ENCODE measurements at regions not wholly inside any gene's neighbourhood (a gene's known extent, or its start where the extent isn't known, plus 50 kb on each side); places are given as distances from the start of the nearest gene placed in this dataset.

DNA sequence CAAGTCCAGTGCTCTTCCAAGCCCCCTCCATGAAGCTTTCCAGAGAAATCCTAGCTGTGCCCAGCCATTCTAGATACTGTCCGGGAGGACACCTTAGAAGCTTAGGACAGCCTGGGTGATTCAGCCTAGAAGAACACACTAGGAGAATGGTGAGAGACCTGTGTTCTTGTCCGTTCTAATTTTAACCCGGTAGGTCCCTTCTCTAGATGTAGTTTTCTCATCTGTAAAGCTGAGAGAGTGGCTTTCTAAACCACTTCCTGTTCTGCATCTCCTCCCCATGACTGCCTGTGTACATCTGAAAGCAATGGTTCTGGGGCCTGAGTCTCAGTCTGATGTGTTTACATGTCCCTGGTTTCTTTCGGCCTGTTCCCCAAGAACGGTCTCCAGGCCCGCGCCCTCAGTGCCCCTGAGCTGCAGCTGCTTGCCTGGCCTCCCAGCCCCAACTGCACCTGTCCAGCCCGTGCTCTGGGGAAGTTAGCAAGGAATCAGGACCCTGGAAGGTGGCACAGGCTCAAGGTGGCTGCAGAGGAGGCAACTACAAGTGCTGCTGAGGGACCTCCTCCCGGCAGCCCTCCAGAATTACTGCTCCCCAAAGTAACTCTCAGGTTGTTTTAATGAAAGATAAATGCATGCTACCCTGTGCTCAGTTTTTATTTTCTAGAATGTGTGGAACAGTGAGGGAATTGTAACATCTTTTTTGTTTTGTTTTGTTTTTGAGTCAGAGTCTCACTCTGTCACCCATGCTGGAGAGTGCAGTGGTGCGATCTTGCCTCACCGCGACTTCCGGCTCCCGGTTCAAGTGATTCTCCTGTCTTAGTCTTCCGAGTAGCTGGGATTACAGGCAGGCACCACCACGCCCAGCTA is 105.9 kb downstream of the LBH start:
- TF ChIP-seq POLR2A (IDR thresholded peaks at IDR 0.05) = no peak
- TF ChIP-seq, protein P1, sequence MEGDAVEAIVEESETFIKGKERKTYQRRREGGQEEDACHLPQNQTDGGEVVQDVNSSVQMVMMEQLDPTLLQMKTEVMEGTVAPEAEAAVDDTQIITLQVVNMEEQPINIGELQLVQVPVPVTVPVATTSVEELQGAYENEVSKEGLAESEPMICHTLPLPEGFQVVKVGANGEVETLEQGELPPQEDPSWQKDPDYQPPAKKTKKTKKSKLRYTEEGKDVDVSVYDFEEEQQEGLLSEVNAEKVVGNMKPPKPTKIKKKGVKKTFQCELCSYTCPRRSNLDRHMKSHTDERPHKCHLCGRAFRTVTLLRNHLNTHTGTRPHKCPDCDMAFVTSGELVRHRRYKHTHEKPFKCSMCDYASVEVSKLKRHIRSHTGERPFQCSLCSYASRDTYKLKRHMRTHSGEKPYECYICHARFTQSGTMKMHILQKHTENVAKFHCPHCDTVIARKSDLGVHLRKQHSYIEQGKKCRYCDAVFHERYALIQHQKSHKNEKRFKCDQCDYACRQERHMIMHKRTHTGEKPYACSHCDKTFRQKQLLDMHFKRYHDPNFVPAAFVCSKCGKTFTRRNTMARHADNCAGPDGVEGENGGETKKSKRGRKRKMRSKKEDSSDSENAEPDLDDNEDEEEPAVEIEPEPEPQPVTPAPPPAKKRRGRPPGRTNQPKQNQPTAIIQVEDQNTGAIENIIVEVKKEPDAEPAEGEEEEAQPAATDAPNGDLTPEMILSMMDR (IDR thresholded peaks at IDR 0.05) = no peak
- no peak for TF ChIP-seq EP300 (IDR thresholded peaks at IDR 0.05)
